Glutamatergic neuron (in vitro differentiated cells): ENCODE measurements at regions not wholly inside any gene's neighbourhood (a gene's known extent, or its start where the extent isn't known, plus 50 kb on each side); places are given as distances from the start of the nearest gene placed in this dataset.

Experiments used
- DNase-seq: peaks from one replicate; pipeline ENCODE4 v3.0.0; 2022
- H3K27ac Mint-ChIP-seq: one replicate; pipeline ENCODE4 v1.8.0; 2020; ENCODE audit warnings: mild to moderate bottlenecking, mixed read lengths, inconsistent platforms; ENCODE audit not compliant: unreplicated experiment
- H3K27me3 Mint-ChIP-seq: one replicate; pipeline ENCODE4 v1.8.0; 2020; ENCODE audit warnings: mild to moderate bottlenecking, moderate library complexity, mixed read lengths, inconsistent platforms; ENCODE audit not compliant: unreplicated experiment
- H3K36me3 Mint-ChIP-seq: one replicate; pipeline ENCODE4 v1.8.0; 2020; ENCODE audit warnings: mild to moderate bottlenecking, mixed read lengths, inconsistent platforms; ENCODE audit not compliant: unreplicated experiment
- H3K4me1 Mint-ChIP-seq: one replicate; pipeline ENCODE4 v1.8.0; 2020; ENCODE audit warnings: mild to moderate bottlenecking, low read depth, mixed read lengths, inconsistent platforms; ENCODE audit not compliant: unreplicated experiment
- H3K4me3 Mint-ChIP-seq: one replicate; pipeline ENCODE4 v1.8.0; 2020; ENCODE audit warnings: mild to moderate bottlenecking, mixed read lengths, inconsistent platforms; ENCODE audit not compliant: unreplicated experiment
- H3K9me3 Mint-ChIP-seq: one replicate; pipeline ENCODE4 v1.8.0; 2020; ENCODE audit warnings: mild to moderate bottlenecking, moderate library complexity, mixed read lengths, inconsistent platforms; ENCODE audit not compliant: unreplicated experiment
- CTCF ChIP-seq: fragments of 200-600 bp; sonication (generic); IDR thresholded peaks from one replicate; pipeline ENCODE4 v1.5.0; 2021; ENCODE audit not compliant: partially characterized antibody, unreplicated experiment

DNA sequence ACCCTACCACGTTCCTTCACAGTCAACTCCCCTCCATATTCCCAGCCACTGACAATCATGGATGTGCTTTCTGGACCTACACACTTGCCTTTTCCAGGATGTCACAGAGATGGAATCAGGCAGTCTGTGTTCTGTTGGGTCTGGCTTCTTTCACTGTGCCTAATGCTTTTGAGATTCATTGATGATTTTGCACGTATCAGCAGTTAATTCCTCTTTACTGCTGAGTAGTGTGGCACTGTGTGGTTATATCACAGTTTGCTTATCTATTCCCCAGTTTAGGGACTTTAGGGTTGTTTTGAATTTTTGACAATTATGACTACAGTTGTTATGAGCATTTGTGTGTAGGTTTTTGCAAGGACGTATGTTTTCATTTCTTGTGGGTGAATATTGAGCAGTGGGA lies 191.7 kb downstream of the ACKR3 start:
- H3K4me3 Mint-ChIP-seq, result no peak overlapping the region
- DNase-seq, result no peak
- TF ChIP-seq CTCF, result no peak
- no peaks in the 10 kb centered on the region for H3K9me3 Mint-ChIP-seq
- no peaks in the 10 kb centered on the region for H3K36me3 Mint-ChIP-seq
- peaks cover 2% of the 10 kb centered on the region for H3K27me3 Mint-ChIP-seq
- H3K4me1 Mint-ChIP-seq, result peaks cover 6% of the 10 kb centered on the region
- no peak overlapping the region for H3K27ac Mint-ChIP-seq

DNA sequence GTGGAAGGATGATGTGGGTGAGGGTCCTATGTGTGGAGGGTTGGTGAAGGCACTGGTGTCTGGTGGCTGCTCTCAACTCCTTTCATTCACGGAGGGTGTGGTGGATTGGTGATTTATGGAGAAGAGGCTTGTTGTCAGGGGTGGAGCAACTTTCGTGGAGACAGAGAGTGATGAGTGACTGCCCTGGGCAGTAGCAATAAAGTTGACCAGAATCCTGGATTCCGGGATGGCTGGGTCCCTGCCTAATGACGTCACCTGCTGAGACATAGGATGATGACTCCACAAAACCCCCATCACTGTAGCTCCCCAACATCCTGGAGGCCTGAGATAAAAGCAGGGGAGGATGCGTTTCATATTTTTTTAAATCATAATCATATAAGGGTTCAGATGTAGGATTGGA lies 193.0 kb downstream of the ACKR3 start:
- Mint-ChIP-seq H3K27ac (no peak overlapping the region), H3K9me3 (peaks cover 6% of the 10 kb centered on the region), H3K27me3 (peaks cover 6% of the 10 kb centered on the region), H3K4me1 (peaks cover 6% of the 10 kb centered on the region), H3K4me3 (no peak overlapping the region), H3K36me3 (peaks cover 13% of the 10 kb centered on the region)
- no peak for TF ChIP-seq CTCF
- no peak for DNase-seq

DNA sequence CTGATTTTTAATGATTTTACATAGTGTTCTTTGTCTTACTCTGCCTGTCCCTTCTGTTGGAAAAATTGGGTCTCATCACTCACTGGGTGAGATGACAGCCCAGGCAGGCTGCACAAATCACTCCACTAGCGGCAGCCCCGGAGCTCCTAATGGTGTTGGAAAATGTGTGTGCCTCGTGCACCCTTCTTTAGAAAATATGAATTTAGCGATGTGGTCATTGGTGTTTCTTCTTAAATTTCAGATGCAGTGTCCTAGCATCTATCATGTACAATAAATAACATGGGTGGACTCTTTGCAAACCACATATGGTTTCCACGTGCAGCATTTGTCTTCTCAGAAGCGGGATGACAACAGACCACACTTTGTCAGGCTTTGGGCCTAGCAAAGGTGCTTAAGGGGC lies 194.2 kb downstream of the ACKR3 start:
- peaks cover 13% of the 10 kb centered on the region for H3K36me3 Mint-ChIP-seq
- no peak for TF ChIP-seq CTCF
- H3K27ac Mint-ChIP-seq, result no peak overlapping the region
- peaks cover 7% of the 10 kb centered on the region for H3K9me3 Mint-ChIP-seq
- DNase-seq, result no peak
- H3K27me3 Mint-ChIP-seq, result peaks cover 6% of the 10 kb centered on the region
- H3K4me3 Mint-ChIP-seq, result no peak overlapping the region
- peaks cover 6% of the 10 kb centered on the region for H3K4me1 Mint-ChIP-seq

DNA sequence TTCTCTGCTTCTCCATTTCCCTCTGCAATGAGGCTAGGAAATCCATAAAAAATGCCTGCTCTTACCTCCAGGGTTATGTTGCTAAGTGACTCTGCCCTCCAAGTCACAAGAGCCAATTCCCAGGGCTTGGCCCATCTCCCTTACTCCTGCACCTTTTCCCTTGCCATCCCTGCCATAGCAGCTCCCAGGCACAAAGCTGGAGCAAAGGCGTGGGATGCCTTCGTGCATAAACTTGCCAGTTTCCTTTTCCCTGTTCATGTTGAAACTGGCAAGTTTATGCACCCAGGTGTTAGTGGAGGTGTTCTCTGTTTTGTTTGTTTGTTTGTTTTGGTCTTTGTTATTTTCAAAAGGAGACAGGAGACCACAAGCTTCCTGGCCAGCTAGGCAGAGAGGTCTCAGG lies 195.1 kb downstream of the ACKR3 start:
- no peak overlapping the region for H3K4me3 Mint-ChIP-seq
- no peak for TF ChIP-seq CTCF

GRCh38 chr2:236765478-236765877 lies 195.9 kb downstream of the ACKR3 start:
- peaks cover 10% of the 10 kb centered on the region for H3K9me3 Mint-ChIP-seq
- DNase-seq, result no peak
- H3K27me3 Mint-ChIP-seq, result peaks cover 6% of the 10 kb centered on the region
- H3K27ac Mint-ChIP-seq, result no peak overlapping the region
- H3K36me3 Mint-ChIP-seq, result peaks cover 17% of the 10 kb centered on the region
- no peak for TF ChIP-seq CTCF
- H3K4me3 Mint-ChIP-seq, result no peak overlapping the region
- peaks cover 18% of the 10 kb centered on the region for H3K4me1 Mint-ChIP-seq

More for the DNA sequence above, 195.1 kb downstream of the ACKR3 start:
- DNase-seq, result no peak
- Mint-ChIP-seq H3K36me3 (peaks cover 17% of the 10 kb centered on the region), H3K9me3 (peaks cover 9% of the 10 kb centered on the region), H3K4me1 (peaks cover 12% of the 10 kb centered on the region), H3K27ac (no peak overlapping the region), H3K27me3 (peaks cover 6% of the 10 kb centered on the region)
